ENCODE measurements at regions not wholly inside any gene's neighbourhood (a gene's known extent, or its start where the extent isn't known, plus 50 kb on each side); places are given as distances from the start of the nearest gene placed in this dataset.

- TF ChIP-seq CTCF (conservative IDR thresholded peaks at IDR 0.05; ENCODE audit: low read length) (no peak), EZH2phosphoT487 (IDR thresholded peaks at IDR 0.05; ENCODE audit: borderline replicate concordance, low read depth, low read length) (no peak)
These were observed 160.7 kb upstream of the MAN1A1 start for GRCh38 chr6:119510246-119510645.
